GM18909 (cell line): ENCODE measurements at regions not wholly inside any gene's neighbourhood (a gene's known extent, or its start where the extent isn't known, plus 50 kb on each side); places are given as distances from the start of the nearest gene placed in this dataset.

Source experiments
- ATAC-seq: cut with Tn5 transposase; IDR thresholded peaks from one replicate; pipeline ENCODE4 v1.9.1; 2021; ENCODE audit warnings: mild to moderate bottlenecking; ENCODE audit not compliant: unreplicated experiment, poor library complexity

GRCh38 chr10:118501637-118502440 is 93.6 kb downstream of the PRLHR start:
- ATAC-seq, result no peak

DNA sequence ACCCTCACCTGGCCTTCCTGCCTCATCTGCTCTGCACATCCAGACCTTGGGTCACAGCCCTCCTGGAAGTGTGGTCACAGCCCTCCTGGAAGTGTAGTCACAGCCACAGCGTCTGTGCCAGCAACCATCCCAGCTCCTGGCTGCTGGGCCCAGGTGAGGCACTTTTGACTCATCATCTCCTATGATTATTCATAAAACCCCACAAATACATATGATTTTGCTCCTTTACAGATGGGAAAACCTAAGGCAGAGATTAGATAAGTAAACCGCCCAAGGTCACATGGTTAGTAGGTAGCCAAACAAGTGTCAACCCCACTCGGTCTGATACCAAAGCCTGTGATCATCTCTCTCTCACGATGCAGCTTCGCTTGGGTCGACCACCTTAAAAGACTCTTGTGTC is 94.3 kb downstream of the PRLHR start:
- no peak for ATAC-seq

DNA sequence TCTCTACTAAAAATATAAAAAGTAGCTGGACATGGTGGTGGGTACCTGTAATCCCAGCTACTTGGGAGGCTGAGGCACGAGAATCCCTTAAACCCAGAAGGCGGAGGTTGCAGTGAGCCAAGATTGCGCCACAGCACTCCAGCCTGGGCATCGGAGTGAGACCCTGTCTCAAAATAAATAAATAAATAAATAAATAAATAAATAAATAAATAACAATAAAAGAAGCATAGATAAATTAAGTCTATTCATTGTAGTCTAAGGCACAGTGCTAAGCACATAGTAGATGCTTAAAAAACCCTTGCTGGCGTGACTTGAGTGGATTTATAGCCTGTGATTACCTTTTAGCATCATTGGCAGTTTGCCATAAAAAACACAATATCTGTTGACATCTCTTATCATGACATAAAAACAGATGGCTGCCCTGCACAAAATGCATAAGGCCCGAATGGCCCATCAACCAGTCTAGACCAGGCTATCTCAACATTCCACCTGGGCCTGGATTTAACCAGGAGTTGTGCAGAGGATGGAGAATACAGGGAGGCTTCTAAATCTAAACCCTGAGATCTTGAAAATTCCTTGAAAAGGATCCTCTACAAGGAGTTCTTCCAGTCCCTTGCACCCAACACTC is 94.9 kb downstream of the PRLHR start:
- no peak for ATAC-seq

DNA sequence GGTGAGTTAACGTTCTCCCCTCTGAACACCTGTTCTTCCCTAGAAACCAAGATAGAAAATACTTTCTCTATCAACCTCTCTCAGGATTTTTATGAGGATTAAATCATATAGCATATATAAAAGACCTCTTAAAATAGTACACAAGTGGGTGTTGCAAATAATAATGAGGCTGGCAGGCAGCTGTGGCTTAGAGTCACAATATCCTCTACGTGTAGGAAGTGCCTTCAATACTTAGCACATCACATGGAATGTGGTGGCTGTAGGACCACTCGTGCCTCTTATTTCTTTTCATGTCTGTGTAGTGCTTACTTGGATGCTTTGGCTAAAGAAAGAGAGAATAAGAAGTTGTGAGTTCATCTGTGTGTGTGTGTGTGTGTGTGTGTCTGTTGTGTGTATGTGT is 96.3 kb downstream of the PRLHR start:
- ATAC-seq, result no peak

DNA sequence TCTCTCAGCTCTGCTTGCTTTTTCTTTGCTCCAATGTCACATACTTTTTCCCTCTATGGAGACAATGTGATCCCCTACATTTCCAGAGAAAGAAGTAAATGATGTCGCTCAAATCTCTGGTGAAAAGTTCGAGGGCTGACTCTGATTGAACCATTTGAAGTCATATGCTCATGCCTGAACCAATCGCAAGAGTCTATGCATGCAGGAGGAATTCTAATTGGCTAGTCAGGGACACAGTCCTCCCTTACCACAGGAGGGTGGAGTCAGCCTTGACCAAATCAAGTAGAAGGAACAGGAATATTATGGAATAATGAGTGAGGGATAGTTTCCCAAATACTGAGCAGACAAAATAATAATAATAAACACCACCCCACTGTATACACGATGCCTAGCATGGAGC is 96.8 kb downstream of the PRLHR start:
- ATAC-seq, result no peak

DNA sequence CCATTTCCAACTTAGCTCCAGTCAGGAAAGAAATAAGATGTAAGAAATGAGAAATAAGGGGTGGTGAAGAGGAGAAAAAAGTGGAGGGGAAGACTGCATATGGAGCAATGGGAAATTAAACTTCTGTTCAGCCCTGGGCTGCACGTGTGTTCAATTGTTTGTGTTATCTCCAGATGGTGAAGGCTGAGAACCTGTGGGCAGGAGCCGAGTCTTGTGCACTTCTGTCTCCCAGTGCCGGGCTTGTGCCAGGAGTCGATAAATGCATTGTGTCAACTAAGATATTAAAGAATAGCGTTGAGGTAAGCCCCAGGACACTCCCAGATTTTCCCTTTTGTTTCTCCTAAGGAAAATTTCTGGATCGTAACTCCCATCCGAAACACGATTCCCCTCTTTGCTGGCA is 98.2 kb downstream of the PRLHR start:
- no peak for ATAC-seq

GRCh38 chr10:118496525-118496924 is 98.9 kb downstream of the PRLHR start:
- no peak for ATAC-seq

DNA sequence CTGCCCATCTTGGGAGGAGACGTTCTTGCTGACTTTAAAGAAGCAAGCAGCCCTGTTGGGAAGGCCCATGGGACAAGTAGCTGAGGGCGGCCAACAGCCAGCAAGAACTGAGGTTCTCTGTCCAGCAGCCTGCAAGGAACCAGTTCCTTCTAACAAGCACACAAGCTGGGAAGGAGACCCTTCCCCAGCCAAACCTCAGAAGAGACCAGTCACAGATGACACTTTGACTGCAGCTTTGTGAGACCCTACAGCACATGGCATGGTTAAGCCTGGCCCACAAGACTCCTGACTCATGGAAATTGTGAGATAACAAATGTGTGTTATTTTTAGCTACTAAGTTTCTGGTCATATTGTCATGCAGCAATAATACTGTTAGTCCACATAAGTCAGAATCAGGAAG is 99.9 kb downstream of the PRLHR start:
- ATAC-seq, result no peak

DNA sequence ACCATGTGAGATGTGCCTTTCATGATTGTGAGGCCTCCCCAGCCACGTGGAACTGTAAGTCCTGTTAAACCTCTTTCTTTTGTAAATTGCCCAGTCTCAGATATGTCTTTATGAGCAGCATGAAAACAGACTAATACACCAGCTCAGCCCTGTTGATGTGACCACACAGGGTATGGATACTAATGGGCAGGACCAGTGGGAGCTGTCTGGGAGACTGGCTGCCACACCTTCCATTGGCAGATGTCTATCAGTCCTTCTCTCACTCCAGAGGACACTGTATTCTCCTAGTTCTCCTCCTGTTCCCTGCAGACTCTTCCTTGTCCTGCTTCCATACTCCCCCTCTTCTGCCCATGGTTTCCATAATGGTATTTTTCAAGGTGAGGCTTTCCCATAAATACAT is 104.4 kb downstream of the PRLHR start:
- no peak for ATAC-seq

DNA sequence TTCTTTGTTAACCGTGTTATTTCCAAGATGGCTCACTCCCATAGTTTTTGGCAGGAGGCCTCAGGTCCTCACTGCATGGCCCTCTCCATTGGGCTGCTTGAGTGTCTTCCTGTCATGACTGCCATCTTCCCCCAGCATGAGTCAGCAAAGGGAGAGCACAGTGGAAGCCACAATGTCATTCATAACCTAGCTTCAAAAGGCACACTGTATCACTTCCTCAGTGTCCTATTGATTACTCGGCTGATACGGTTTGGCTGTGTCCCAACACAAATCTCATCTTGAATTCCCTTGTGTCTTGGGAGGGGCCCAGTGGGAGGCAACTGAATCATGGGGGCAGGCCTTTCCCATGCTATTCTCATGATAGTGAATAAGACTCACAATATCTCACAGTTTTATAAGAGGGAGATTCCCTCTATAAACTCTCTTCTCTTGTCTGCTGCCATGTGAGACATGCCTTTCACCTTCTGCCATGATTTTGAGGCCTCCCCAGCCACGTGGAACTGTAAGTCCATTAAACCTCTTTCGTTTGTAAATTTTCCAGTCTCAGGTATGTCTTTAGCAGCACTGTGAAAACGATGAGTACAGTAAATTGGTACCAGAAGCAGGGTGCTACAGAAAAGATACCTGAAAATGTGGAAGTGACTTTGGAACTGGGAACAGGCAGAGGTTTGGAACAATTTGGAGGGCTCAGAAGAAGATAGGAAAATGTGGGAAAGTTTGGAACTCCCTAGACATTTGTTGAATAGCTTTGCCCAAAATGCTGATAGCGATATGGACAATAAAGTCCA is 106.5 kb downstream of the PRLHR start:
- ATAC-seq, result no peak

DNA sequence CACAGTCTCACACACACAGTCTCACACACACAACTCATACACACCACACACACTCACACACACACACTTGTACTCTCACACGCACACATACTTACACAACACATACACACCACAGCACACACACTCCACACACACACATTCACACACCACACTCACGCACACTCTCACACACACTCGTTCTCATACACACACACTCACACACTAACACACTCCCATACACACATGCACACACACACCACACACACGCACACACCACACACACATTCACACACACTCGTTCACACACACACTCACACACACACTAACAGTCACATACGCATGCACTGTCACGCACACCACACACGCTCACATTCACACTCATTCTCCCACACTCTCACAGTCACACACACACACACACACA is 109.8 kb downstream of the PRLHR start:
- ATAC-seq, result no peak

GRCh38 chr10:118484152-118484871 is 111.1 kb downstream of the PRLHR start:
- no peak for ATAC-seq

DNA sequence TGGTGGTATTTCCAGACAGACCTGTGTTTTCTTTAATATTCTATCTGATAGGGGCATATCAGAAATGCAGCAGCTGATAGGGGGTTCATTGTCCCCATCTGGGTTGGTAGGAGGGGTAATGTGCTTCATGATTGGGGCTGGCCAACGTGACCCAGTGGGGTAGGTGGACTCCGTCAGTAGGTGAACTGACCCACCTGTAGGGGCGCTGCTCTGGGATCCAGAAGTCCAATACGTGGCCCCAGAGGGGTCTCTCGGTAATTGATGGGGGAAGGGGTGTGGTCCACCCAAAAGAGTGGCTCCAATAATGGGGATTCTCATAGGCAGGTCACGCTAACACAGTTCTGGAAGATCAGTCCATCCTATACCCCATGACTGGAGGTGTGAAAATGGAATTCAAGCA is 112.0 kb downstream of the PRLHR start:
- ATAC-seq, result no peak

DNA sequence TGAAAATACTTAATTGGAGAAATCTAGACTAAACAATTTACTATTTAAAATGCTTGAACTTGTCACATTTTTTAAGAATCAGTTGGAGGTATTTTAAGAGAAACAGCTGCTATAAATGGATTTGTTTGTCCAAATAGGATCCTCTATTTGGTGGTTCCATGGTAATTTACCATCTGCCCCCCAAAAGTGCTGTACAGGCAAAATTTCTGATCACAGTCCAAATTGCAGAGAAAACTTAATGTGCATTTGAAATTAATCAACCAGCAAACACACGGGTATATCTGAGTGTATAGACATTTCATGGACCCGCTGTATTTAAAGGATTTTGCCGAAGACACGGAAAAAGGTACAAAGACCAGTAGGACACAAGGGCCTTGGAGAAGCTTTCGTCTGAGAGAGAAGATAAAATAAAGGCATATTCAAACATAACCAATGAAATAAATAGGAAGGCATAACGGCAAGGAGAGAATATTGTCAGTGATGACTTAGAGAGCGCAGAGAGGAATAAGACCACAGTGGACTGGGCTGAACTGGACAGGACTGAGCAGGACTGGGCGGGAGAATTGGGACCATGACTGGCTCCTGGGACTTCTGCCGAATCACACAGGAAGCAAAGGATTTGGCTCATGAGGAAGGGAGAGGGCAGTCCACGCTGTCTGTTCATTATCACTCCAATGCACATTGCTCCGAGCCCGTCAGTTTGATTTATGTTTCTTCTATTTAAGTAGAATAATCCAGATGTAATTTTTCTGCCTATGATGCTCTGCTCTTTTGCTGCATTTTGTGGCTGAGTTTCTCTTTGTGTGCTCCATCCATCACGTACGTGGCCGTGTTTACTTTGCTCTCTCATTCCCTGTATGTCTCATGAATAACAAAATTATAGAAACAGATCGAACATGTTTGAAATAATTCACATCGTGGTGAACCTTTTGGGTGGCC is 112.8 kb downstream of the PRLHR start:
- ATAC-seq, result no peak

GRCh38 chr10:118481871-118482270 is 113.6 kb downstream of the PRLHR start:
- no peak for ATAC-seq

DNA sequence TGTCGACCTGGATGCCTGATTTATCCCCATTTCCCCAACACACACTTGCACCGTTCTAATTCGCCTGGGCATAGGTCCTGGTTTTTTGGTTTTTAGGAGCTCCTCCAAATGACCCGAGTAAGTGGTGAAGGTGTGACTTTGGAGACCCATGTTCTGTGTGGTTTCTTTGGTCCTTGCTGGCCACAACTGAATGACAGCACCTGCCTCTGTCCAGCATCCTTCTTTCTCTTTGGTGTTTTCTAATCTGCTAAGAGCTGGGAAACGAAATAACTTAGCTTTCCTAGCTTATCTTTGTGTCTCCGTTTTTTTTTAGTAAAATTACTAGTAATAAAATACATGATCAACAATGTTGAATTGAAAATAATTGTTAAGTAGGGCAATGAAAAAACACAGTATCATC is 120.2 kb downstream of the PRLHR start:
- ATAC-seq, result no peak

- no peak for ATAC-seq
Observed at GRCh38 chr10:118474111-118474510, 121.3 kb downstream of the PRLHR start.

- ATAC-seq, result no peak
Observed at GRCh38 chr10:118473305-118473960, 122.0 kb downstream of the PRLHR start.
